HG03342 (cell line): ENCODE measurements at regions not wholly inside any gene's neighbourhood (a gene's known extent, or its start where the extent isn't known, plus 50 kb on each side); places are given as distances from the start of the nearest gene placed in this dataset.

Experiments used
- ATAC-seq: cut with Tn5 transposase; IDR thresholded peaks from one replicate; pipeline ENCODE4 v1.9.1; 2021; ENCODE audit warnings: mild to moderate bottlenecking, moderate library complexity; ENCODE audit not compliant: unreplicated experiment

DNA sequence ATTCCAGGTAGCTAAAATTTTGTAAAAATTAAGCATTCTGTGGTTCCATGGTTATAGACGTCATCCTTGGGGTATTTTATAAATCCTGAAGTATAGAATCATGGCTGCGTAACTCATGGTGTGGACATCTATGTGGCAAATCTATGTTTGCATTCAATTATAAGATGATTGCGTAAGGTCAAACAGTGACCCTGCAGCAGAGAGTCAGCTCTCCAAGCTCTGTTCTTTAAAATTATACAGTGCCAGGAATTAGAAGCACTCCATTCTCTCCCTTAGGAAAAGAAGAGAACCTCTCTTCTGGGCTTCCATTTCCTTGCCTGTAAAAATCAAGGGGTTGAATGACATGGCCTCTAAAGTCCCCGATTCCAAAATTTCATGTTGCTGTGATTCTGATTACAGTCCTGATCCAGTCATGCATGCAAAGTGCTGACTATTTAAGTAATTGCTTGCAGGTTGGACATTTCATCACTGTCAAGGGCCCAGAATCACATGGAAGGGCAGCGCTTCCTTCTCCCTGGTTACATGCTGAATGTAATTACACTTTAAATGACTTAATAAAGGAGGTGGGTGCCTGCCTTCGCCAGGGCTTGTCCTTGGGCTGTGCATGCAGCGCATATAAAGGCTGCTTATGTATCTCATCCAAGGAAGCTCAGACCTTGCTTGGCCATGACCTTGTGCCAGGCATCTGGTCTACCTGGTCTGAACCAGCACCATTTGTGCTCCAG is 550.7 kb downstream of the TYW1 start:
- ATAC-seq = no peak

DNA sequence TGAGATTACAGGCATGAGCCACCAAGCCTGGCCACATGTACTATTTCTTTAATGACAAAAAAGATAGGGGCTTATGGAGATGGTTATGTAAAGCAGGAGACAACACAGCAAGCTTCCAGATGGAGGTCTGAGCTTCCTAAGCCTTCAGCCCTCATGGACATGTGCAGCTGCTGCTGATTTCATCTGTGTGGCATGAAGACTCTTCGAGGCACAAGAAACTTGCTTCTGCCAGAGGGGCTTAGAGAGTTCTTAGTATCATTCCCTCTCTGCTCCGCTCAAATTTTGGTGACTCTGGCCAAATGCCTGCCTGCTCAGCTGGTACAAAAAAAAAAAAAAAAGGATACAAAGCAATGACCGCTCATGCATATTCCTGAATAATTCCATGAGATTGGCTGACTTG is 552.5 kb downstream of the TYW1 start:
- no peak for ATAC-seq

DNA sequence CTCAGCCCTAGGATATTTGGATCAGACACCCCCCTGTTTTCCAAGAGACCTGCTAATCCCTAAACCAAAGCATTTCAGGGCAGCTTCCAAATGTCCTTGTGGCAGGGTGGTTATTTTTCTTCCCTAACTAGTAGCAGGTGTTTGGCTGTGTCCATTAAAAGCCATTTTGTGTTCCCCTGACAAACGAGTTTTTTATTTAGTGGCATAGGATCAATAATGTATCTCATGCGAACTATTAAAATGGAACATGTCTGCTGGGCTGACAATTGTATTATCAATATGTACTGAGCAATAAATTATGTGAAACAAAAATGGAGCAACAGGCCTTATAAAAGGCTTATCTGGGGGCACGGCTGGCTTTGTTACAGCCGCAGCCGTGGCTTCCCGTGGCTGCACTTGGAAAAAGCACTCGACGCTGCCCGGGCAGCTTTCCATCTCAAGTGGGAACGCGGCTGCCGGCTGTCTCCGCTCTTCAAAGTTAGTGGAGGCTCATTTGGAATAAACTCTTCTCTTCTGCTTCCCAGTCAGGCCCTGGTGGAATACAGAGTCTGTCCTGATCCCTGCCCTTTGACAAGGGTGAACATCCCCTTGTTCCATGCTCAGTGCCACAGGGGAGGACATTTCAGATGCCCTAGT is 554.3 kb downstream of the TYW1 start:
- ATAC-seq = no peak

DNA sequence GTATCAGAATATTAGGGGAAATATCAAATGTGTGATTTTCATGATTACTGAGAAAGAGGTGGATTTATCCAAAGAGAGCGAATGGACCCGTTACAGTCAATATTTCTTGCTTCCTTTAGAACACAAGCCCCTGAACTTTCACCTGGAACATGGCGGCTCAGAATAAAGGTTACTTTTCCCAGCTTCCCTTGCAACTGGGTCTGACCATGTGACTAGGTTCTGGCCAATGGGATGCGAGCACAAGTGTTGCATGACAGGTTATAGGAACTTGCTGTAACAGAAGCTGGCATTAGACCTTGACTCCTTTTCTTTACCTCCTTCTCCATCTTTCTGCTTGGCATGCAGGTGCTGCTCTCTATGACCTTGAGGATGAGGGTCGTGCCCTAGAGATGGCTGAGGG is 556.1 kb downstream of the TYW1 start:
- ATAC-seq = no peak

DNA sequence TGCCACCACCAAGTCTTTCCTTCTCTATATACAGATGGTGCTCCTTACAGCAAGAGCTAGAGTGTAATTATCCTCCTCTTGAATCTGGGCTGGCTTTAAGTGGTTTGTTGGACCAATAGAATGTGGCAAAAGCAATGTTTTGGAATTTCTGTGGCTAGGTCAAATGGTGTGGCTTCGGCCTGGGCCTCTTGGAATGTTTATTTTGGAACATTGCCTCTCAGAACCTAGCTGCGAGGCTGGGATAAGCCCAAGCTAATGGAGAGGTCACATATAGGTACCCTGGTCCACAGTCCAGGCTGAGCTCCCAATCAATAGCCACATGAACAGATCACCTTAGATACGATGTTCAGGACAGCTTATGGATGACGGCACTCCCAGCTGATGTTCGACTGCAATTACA is 556.7 kb downstream of the TYW1 start:
- no peak for ATAC-seq

DNA sequence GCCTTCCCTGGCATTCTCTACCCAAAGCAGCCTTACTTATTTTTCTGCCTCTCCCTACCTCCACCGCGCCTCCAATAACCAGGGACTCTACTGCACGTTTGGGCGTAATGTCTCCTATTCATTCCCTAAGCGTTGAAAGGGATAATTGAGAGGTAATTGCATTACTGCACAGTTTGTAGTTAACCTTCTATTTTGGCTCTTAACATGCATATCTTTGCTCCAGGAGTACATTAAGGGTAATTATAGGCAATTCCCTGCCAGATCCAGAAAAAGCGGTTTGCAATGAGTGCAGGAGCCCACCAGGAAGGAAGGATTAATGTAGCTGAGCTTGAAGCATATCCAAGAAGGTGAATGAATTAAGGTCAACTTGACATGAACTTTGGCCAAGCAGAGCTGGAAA is 558.4 kb downstream of the TYW1 start:
- no peak for ATAC-seq

DNA sequence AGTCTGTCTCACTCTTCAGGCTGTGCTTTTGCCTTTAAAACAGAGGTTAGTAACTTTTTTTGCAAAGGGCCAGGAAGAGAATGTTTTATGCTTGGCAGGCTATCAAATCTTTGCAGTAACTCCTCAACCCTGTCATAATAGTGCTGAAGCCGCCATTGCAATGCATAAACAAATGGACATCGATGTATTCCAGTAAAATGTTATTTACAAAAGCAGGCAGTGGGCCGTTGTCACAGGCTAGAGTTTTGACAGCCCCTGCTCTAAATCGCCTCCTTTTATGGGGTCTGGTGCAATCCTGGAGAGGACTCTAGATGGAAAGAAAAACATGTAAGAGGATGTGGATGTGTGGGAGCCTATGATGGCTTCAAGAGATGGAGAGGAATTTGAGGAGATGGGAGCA is 568.3 kb downstream of the TYW1 start:
- no peak for ATAC-seq

DNA sequence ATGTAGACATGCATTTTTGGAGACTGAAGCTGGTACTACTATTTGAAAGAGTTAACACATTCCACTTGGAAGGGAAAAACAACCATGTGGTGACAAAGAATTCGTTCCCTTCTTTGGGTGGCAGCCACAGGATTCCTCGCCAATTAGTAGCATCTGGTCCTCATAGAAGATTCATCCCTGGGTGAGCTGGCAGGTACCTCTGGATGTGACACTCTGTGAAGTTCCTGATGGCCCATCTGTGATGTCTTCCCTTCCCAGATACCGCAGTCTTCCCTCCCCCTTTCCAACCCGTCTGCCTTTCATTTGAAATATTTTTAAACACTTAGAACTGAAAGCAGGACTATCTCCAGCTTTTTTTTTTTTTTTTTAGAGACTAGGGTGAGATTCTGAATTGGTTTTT is 569.5 kb downstream of the TYW1 start:
- ATAC-seq = no peak

DNA sequence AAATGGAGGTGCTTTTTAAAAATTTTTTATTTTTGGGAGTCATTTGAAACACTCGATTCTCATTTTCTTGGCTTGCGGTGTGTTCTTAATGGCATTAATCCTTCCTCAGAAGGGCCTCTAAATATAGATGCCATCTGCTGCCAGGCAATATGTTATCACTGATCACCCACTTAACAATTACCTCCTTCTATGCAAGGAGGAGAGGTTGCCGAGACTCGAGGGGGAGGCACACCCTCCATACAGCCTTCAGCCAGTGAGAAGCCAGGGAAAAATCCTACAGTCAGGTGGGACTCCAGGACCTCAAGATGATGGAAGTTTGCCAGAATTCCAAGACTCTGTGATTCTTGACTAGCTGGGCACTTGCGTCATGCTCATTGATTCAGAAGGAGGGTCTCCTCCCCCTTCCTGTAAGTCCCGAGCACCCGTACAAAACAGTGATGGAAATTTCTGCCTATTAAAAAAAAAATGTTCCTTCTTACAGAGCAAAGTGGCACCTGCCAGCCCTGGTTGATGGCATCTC is 574.5 kb downstream of the TYW1 start:
- no peak for ATAC-seq

DNA sequence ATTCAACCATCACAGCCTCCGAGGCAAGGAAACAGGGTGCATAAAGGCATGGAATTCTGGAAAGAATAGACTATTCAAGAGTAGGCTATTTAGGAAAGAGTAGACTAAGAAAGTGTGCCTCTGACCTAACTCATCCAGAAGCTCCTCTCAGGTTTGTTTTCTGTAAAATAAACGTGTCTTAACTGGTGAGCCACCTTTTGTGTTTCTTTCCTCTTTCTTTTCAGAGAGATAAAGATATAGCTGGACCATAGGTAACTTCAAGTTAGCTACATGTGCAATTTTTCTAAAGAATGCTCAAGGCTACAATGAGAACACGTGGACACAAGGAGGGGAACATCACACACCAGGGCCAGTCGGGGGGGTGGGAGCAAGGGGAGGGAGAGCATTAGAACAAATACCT is 577.0 kb downstream of the TYW1 start:
- ATAC-seq = no peak

DNA sequence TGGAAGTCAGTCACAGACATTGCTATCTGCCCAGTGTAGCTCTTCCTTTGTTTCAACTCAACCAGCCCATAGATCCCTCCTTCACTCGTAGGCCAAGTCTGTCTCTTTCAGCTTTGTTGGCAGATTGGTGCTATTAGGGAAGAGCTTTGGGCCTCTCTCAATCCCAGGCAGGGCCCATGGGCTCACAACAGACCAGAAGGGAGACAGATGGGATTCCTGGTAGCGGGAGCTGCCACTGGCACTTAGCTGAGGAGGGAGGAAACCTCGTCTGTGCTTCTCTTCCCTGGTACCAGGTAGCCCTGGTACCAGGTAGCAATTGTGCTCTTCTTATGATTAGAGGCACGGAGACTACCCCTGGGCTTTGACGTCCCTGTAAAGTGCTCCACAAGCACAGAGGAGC is 592.0 kb downstream of the TYW1 start:
- no peak for ATAC-seq

DNA sequence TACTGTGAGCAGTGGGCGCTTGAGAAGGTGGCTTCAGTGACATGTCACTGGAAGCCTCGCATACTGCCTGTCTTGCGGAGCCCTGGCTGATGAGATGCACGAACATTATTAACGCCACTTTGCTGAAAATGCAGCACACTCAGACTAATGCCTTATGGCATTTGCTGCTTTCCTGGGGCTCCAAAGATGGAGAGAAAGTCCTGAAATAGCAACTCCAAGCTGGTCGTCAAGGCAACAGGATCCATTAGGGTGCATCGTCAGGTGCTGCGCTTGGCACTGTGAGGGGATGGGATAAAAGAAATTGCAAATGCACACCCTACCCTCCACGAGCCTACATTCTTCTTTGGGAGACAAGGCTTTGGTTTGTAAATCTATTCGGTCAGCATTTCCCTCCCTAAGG is 592.5 kb downstream of the TYW1 start:
- no peak for ATAC-seq

DNA sequence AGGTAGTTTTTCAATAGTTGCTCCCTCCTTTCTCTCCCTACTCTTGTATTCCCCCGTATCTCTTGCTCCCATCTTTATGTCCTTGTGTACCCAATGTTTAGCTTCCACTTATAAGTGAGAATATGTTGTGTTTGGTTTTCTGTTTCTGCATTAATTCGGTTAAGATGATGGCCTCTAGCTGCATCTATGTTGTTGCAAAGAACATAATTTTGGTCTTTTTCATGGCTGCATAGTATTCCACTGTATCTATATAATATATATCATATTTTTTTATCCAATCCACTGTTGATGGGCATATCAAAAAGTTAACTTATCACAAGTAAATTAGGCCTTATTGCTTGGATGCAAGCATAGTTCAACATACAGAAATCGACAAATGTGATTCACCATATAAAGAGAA is 594.0 kb downstream of the TYW1 start:
- ATAC-seq = no peak

DNA sequence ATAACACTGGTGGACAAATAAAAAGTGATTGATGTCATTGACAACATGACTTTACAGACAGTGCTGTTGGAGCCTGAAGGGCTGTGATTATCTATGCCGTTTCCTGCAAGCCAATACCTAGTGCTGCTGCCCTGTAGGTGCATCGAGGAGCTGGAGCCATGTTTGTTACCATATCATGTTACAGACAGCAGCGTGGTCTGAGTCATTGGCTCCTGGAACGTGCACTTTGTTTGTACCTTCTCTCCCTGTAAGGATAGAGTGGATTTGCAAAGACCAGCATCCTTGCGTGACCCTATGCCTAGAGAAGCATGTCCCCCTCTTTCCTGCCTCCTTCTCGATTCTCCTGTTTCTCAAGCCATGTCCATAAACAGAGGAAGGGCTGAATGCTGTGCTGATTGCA is 597.2 kb downstream of the TYW1 start:
- no peak for ATAC-seq

DNA sequence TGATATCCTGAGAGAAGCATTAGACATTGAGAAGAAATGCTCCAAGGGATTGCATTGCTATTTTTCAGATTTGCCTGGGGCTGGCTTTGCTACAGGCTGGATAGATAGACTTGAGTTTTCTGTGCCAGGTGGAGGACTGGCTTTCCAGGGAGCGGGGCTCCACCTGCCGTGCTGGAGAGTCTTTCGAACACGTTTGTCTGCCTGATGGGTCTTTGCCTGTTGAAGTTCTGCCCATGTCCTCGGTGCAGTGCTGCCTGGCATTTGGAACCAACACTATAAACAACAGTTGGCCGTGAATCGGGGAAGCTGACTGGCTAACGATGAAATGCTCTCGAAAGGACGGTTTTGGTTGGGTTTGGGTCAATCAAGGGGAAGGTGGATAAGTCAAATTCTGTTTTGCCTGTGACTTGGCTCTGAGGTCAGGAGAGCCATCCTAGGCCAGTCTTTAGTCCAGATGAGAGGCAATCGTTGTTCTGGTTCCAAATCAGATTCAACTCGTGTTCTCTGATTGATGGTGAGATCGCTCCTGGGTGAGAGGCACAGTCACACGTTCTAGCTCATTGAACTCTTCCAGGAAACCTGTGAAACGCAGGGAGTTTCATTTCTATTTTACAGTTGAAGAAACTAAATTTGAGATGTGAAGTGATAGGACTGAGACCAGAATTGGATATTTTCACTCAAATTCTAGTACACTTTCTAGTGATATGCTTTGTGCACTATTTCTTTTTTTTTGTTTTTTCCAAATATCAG is 599.0 kb downstream of the TYW1 start:
- no peak for ATAC-seq

DNA sequence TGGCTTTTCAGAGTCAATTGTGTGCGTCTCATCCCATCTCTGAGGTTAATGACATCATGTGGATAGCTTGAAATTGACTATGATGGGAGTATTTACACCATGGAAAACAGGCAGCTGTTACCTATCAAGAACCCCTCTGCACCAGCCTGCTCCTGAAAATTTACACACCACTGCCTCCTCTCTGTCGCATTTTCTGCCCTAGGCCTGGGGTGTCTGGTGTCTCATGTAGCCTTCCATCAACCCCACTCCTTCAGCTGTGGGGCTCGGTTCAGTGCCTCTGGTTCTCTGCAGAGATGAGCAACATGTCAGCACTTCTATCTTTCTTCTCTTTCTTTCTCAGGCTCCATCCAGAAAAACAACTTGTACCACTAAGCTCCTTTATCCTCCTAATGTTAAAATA is 600.5 kb downstream of the TYW1 start:
- ATAC-seq = no peak

DNA sequence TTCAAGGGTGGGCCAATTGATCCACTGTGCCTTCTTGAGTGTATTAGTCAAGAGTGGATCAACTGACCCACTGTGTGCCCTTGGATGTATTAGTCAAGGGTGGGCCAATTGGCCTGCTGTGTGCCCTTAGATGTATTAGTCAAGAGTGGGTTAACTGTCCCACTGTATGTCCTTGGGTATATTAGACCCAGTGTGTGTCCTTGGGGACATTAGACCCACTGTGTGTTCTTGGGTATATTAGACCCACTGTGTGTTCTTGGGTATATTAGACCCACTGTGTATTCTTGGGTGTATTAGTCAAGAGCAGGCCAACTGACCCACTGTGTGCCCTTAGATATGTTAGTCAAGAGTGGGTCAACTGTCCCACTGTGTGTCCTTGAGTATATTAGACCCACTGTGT is 601.8 kb downstream of the TYW1 start:
- no peak for ATAC-seq

DNA sequence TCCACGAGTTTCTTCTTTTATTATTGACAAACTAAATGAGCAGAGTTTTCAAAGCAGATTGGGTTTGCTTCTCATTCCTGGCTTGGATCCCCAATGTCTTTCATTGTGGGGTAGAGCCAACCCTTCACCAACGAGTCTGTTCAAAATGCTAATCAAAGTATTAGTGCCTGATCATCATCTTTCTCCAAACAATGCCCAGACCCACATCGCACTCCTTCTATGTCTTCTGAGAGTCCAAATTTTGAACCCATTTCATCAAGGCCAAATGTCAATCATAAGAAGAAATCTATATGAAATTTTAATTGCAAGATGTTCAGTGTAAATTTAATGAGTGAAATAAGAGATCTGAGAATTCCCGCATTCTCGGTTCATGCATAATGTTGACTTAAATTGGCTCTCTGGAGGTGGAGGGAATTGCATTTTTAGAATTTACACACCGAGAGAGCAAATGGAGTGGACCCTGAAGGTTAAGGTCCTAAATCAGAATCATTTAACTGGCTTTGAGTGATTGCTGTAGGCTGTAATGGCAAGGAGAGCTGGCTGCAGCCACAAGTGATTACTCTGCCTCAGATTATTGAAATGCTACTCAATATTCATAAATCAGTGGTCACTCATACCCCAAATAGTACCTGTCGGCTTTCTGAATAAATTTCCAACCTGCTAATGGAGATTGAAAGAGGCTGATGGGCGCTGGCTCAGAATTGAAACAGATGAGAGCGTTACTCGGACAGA is 602.9 kb downstream of the TYW1 start:
- no peak for ATAC-seq

DNA sequence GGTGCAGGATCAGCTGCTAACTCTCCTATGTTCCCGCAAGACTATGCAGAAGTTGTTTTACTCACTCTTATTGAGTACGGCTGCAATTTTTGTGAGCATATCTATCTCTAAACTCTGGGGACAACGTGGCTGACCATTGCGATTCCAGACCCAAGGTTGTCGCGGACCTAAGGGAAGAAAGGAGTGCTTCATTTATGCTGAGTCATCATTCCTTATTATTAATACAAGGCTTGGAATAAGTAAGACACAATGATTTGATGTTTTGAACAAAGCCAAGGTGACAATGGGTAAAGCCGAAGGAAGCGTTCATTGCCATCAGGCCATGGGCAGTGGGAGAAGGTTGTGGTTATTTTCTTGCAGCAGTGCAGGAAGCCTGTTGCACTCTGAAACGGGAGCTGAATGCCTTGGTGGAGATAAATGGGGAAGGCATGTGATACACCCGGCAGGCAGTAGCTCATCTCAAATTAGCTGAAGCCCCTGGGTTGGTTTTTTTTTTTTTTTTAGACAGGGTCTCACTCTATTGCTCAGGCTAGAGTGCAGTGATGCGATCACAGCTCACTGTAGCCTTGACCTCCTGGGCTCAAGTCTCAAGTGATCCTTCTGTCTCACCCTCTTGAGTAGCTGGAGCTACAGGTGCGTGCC is 605.7 kb downstream of the TYW1 start:
- ATAC-seq = no peak

DNA sequence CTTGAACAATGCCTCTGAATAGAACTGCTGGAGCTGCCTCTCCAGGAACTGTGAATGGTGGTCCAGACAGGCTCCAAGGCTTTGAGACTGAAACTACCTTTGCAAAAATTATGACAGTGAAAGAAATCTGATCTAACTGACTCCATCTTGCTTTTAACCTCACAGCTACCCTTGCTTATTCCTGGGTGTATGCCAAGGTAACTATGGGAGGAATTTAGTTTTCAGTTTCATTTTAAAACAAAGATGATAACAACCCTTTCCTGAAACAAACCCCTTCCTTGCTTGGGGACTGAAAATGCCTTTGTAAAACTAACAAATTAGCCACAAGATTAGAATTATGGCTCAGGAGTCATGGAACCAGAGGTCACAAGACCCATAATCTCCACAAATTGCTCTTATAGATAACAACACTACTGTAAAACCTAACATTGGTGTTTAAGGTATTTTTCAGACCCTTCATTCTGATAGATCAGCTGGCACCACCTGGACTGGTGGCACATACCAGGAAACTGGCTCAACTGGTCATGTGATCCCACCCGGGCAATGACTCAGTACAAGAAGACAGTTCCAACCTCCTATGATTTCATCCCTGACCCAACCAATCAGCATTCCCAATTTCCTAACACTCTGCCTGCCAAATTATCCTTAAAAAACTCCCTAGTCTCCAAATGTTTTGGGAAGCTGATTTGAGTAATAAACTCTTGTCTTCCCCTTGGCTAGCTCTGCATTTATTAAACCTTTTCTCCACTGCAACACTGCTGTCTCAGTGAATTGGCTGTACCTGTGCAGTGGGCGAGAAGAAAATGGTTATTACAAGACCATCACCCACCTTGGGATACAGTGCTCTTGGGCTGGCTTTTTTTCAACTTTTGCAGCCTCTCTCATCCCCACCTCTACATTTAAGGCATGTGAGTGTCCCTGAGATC is 608.1 kb downstream of the TYW1 start:
- ATAC-seq = no peak
